Hepatocyte (in vitro differentiated cells): ENCODE measurements at regions not wholly inside any gene's neighbourhood (a gene's known extent, or its start where the extent isn't known, plus 50 kb on each side); places are given as distances from the start of the nearest gene placed in this dataset.

ENCODE experiments used
- DNase-seq: peaks from one replicate; pipeline ENCODE4 v3.0.0-alpha.2; 2016; ENCODE audit warnings: low spot score
- H2AFZ ChIP-seq: fragments of 200-600 bp; sonication (generic); 2 replicates; pipeline ENCODE4 v1.6.0; 2016; ENCODE audit warnings: antibody characterized with exemption, mild to moderate bottlenecking
- H3K27ac ChIP-seq: fragments of 200-600 bp; sonication (generic); 2 replicates; pipeline ENCODE4 v1.5.1; 2016; ENCODE audit warnings: mild to moderate bottlenecking
- H3K27me3 ChIP-seq: fragments of 200-600 bp; sonication (generic); 2 replicates; pipeline ENCODE4 v1.6.1; 2016
- H3K36me3 ChIP-seq: fragments of 200-600 bp; sonication (generic); replicated peaks from 2 replicates; pipeline ENCODE4 v1.5.1; 2016; ENCODE audit warnings: low read depth; ENCODE audit not compliant: insufficient read depth
- H3K4me1 ChIP-seq: fragments of 200-600 bp; sonication (generic); 2 replicates; pipeline ENCODE4 v1.5.1; 2016; ENCODE audit warnings: mild to moderate bottlenecking, moderate library complexity; ENCODE audit not compliant: insufficient read depth
- H3K4me2 ChIP-seq: fragments of 200-600 bp; sonication (generic); 2 replicates; pipeline ENCODE4 v1.6.0; 2016
- H3K4me3 ChIP-seq: fragments of 200-600 bp; sonication (generic); 2 replicates; pipeline ENCODE4 v1.5.1; 2016; ENCODE audit warnings: mild to moderate bottlenecking
- H3K79me2 ChIP-seq: fragments of 200-600 bp; sonication (generic); 2 replicates; pipeline ENCODE4 v1.6.0; 2017; ENCODE audit warnings: mild to moderate bottlenecking
- H3K9me2 ChIP-seq: fragments of 200-600 bp; sonication (generic); replicated peaks from 2 replicates; pipeline ENCODE4 v1.6.0; 2017; ENCODE audit warnings: mild to moderate bottlenecking; ENCODE audit not compliant: insufficient read depth
- H3K9me3 ChIP-seq: fragments of 200-600 bp; sonication (generic); 2 replicates; pipeline ENCODE4 v1.5.1; 2016; ENCODE audit warnings: low read depth, mild to moderate bottlenecking
- H4K20me1 ChIP-seq: fragments of 200-600 bp; sonication (generic); 2 replicates; pipeline ENCODE4 v1.6.0; 2016; ENCODE audit warnings: mild to moderate bottlenecking; ENCODE audit not compliant: insufficient read depth, poor library complexity, severe bottlenecking
- CTCF ChIP-seq: fragments of 200-600 bp; sonication (generic); IDR thresholded peaks from 2 replicates; pipeline ENCODE4 v1.5.1; 2016; ENCODE audit warnings: antibody characterized with exemption, mild to moderate bottlenecking; ENCODE audit not compliant: poor library complexity
- EZH2 ChIP-seq: fragments of 200-600 bp; sonication (generic); IDR thresholded peaks from 2 replicates; pipeline ENCODE4 v1.6.1; 2016; ENCODE audit warnings: antibody characterized with exemption, mild to moderate bottlenecking, borderline replicate concordance
- EZH2phosphoT487 ChIP-seq: fragments of 200-600 bp; sonication (generic); IDR thresholded peaks from one replicate; pipeline ENCODE4 v1.6.1; 2018; ENCODE audit warnings: antibody characterized with exemption, mild to moderate bottlenecking, low read depth, moderate library complexity; ENCODE audit not compliant: unreplicated experiment, severe bottlenecking
- WGBS: methylation state at CpG from one replicate; pipeline ENCODE4 v1.1.6; 2016; ENCODE audit warnings: low lambda C conversion rate; ENCODE audit errors: missing lambda C conversion rate; 5-methylcytosine and 5-hydroxymethylcytosine counted together

- Histone ChIP-seq H3K36me3 (no peaks in the 10 kb centered on the region), H3K27ac (no peak overlapping the region), H3K9me3 (no peaks in the 10 kb centered on the region), H2AFZ (no peak overlapping the region), H3K27me3 (no peaks in the 10 kb centered on the region), H3K4me1 (no peaks in the 10 kb centered on the region), H4K20me1 (no peaks in the 10 kb centered on the region), H3K4me3 (no peak overlapping the region), H3K9me2 (no peaks in the 10 kb centered on the region), H3K79me2 (no peaks in the 10 kb centered on the region), H3K4me2 (no peak overlapping the region)
- 94% methylated on average over 4 of the region's 4 CpGs for WGBS
- no peak for DNase-seq
- no peak for TF ChIP-seq CTCF
- no peak for TF ChIP-seq EZH2
- TF ChIP-seq EZH2phosphoT487 = no peak
These were observed 1425.3 kb upstream of the CDH9 start for GRCh38 chr5:28463728-28464127.

- Histone ChIP-seq H3K27ac (no peak overlapping the region), H3K9me2 (no peaks in the 10 kb centered on the region), H3K27me3 (no peaks in the 10 kb centered on the region), H3K36me3 (no peaks in the 10 kb centered on the region), H3K4me2 (no peak overlapping the region), H2AFZ (no peak overlapping the region), H3K79me2 (no peaks in the 10 kb centered on the region), H3K4me3 (no peak overlapping the region), H3K9me3 (no peaks in the 10 kb centered on the region), H3K4me1 (no peaks in the 10 kb centered on the region), H4K20me1 (no peaks in the 10 kb centered on the region)
- no peak for DNase-seq
- no peak for TF ChIP-seq EZH2
- TF ChIP-seq CTCF = no peak
- TF ChIP-seq EZH2phosphoT487 = no peak
These were observed 1413.1 kb upstream of the CDH9 start for GRCh38 chr5:28451483-28451882.

- no peak for DNase-seq
- no peak overlapping the region for H3K4me2 ChIP-seq
- H3K27ac ChIP-seq = no peak overlapping the region
- no peak overlapping the region for H3K4me3 ChIP-seq
- whole genome bisulfite sequencing = 49% methylated on average over 3 of the region's 3 CpGs
- no peaks in the 10 kb centered on the region for H3K9me2 ChIP-seq
- H3K27me3 ChIP-seq = no peaks in the 10 kb centered on the region
- H3K4me1 ChIP-seq = no peaks in the 10 kb centered on the region
- TF ChIP-seq CTCF (no peak), EZH2phosphoT487 (no peak), EZH2 (no peak)
- H3K9me3 ChIP-seq = no peaks in the 10 kb centered on the region
- no peaks in the 10 kb centered on the region for H4K20me1 ChIP-seq
- no peaks in the 10 kb centered on the region for H3K79me2 ChIP-seq
- H2AFZ ChIP-seq = no peak overlapping the region
- no peaks in the 10 kb centered on the region for H3K36me3 ChIP-seq
These were observed 1412.6 kb upstream of the CDH9 start for GRCh38 chr5:28450997-28451396.

- no peak overlapping the region for H3K27ac ChIP-seq
- H3K4me3 ChIP-seq = no peak overlapping the region
- DNase-seq = no peak
- no peaks in the 10 kb centered on the region for H4K20me1 ChIP-seq
- no peaks in the 10 kb centered on the region for H3K9me2 ChIP-seq
- no peak for TF ChIP-seq CTCF
- TF ChIP-seq EZH2phosphoT487 = no peak
- no peak for TF ChIP-seq EZH2
- H3K4me2 ChIP-seq = no peak overlapping the region
- no peaks in the 10 kb centered on the region for H3K36me3 ChIP-seq
- no peaks in the 10 kb centered on the region for H3K79me2 ChIP-seq
- 74% methylated on average over 4 of the region's 4 CpGs for WGBS
- no peak overlapping the region for H2AFZ ChIP-seq
- no peaks in the 10 kb centered on the region for H3K9me3 ChIP-seq
- no peaks in the 10 kb centered on the region for H3K27me3 ChIP-seq
- H3K4me1 ChIP-seq = no peaks in the 10 kb centered on the region
These were observed 1410.4 kb upstream of the CDH9 start for GRCh38 chr5:28448791-28449190.
